GM21786 (cell line): ENCODE measurements at regions not wholly inside any gene's neighbourhood (a gene's known extent, or its start where the extent isn't known, plus 50 kb on each side); places are given as distances from the start of the nearest gene placed in this dataset.

Experiments used
- ATAC-seq: cut with Tn5 transposase; IDR thresholded peaks from one replicate; pipeline ENCODE4 v1.9.1; 2021; ENCODE audit not compliant: unreplicated experiment

- no peak for ATAC-seq
Measured at GRCh38 chr11:90912631-90913030, 689.8 kb upstream of the CHORDC1 start.

DNA sequence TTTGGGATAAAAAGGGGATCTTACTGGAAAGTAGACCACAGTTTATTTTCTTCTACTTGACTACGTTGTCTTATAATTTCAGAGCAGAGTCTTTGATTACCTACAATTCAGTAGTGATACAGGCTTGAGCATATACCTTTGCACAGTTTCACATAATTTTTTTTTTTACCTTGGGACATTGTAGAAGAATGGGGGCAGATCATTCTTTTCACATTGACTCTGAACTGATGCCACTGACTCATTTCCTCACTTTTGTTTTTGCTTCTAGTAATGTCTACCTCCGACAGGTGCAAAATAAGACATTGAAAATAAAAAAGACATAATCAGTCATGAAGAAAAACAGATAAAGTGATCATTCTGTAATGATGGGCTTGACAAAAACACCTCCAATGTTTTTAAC lies 688.3 kb upstream of the CHORDC1 start:
- no peak for ATAC-seq

- no peak for ATAC-seq
Measured at GRCh38 chr11:90908074-90908473, 685.2 kb upstream of the CHORDC1 start.

DNA sequence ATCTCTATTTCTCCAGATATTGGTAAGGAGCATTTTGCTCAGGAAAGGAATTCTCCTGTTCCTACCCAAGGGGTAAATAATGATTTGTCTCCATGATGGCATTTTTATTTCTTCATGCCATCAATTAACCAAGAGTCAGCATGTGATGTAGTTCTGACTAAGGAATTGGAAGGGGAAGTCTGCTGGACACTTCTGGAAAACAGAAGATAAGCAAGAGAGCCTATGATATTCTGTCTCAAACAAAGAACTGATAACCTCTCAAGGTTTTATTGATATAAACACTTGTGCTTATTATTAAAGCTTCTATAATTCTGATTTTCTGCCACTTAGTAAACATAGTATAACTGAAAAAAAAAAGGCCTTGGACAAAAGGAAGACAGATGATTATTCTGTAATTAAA lies 673.0 kb upstream of the CHORDC1 start:
- ATAC-seq = no peak

- no peak for ATAC-seq
Measured at GRCh38 chr11:90890347-90890746, 667.5 kb upstream of the CHORDC1 start.

DNA sequence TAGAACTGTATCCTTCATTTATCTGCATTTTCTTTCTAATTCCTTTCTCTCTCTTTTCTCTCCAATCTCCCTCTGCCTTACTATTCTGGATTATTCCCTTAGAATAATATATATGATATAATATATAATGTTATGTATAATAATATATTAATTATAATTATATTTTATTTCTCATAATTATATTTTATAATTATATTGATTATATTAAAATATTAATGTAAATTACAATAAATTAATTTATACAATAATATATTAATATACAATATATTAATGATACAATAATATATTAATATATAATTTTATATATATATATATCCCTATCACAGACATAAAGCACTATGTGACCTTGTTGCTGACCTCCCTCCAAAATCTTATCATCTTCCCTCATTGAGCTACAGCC lies 661.3 kb upstream of the CHORDC1 start:
- ATAC-seq = no peak

- no peak for ATAC-seq
Measured at GRCh38 chr11:90874986-90875385, 652.1 kb upstream of the CHORDC1 start.

DNA sequence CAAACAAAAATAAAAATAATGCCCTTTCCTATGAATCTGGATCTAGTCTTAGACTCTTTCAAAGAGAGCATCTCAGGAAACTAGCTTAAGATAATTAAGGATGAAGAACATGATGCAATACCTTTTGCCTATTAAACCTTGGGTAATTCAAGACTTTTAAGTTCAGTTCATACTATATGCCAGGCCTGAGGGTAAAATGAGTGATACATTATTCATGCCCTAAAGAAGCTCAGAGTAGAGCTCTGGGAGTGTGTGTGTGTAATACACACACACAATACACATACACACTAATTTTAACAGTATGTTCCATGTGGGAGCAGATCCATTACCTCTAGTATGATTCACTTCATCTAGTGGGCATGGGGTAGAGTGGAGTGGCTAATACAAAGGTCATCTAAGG lies 651.4 kb upstream of the CHORDC1 start:
- ATAC-seq = no peak

- ATAC-seq = no peak
Measured at GRCh38 chr11:90867416-90867815, 644.6 kb upstream of the CHORDC1 start.

GRCh38 chr11:90856790-90857189 lies 633.9 kb upstream of the CHORDC1 start:
- ATAC-seq = no peak

DNA sequence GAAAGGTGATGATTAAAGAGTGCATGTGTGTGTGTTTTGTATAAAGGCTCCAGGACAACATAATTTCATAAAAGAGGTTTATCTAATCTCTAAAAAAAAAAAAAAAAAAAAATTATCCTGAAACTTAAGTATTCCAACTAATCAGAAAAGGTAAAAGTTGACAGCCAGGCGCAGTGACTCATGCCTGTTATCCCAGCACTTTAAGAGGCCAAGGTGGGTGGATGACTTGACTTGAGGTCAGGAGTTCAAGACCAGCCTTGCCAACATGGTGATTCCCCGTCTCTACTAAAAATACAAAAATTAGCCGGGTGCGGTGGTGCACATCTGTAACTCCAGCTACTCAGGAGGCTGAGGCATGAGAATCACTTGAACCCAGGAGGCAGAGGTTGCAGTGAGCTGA lies 632.7 kb upstream of the CHORDC1 start:
- no peak for ATAC-seq

DNA sequence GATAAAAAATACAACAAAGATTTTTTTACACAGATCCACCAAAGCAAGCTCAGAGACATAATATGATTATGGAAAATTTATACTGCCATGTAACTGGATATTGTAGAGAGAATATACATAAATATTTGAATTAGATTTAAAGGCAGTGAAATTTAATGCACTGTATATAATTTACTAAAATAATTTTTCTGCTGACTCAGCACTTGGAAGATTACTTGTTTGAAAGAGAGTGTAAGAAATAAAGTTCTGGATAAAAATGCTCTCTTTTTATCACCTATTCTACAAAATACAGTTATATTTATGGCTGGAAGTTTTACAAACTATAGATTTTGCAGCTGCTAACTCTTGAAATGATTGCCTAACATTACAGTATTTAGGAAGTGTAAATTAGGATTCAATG lies 628.3 kb upstream of the CHORDC1 start:
- no peak for ATAC-seq

DNA sequence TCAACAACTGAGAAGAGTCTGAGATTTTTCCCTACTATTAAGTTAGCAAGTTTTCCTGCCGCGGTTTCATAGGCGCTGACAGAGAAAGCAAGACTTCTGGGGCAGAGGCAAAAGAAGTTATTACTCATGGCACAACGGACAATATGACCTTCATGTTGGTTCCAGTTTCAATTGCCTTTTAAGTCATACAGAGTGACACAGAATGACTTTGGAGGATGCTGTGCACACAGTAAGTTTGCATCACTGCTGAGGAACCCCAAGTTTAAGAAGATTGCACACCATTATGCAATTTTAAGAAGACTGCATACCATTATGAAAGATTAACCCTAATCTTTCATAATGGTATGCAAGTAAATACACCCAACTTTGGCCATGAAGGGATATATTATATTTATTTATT lies 626.5 kb upstream of the CHORDC1 start:
- ATAC-seq = no peak

- ATAC-seq = no peak
Measured at GRCh38 chr11:90847268-90847886, 624.5 kb upstream of the CHORDC1 start.

- ATAC-seq = no peak
Measured at GRCh38 chr11:90846628-90847027, 623.8 kb upstream of the CHORDC1 start.

DNA sequence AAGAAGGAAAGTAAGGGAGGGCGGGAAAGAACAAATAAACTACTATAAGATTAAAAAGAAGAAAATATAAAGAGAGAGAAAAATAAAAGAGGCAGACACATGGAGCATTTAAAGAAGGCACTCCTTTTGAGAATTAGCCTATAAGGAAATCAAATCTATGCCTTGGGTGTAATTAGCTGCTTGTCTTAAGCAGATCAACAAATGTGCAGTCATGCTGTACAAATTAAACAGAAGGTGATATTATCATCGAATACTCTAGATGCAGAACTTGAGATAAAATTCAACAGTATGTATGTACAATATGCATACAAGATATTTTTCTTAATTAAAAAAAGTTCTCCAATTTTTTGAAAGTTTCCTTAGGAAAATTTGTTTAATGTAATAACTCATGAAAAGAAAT lies 623.0 kb upstream of the CHORDC1 start:
- no peak for ATAC-seq

DNA sequence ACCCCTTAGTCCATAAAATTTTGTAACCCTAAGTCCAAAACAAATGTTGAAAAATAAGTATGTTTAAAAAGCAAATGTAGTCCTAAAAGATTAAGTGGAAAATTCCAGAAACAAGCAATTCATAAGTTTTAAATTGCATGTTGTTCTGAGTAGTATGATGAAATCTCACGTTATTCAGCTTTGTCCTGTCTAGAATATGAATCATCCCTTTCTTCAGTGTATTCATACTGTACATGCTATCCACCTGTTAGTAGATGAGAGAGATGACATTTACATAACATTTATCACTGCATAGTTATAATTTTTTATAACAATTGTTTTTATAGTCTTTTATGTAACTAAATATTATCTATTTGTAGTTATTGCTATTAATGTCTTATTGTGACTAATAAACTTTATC lies 622.3 kb upstream of the CHORDC1 start:
- ATAC-seq = no peak

DNA sequence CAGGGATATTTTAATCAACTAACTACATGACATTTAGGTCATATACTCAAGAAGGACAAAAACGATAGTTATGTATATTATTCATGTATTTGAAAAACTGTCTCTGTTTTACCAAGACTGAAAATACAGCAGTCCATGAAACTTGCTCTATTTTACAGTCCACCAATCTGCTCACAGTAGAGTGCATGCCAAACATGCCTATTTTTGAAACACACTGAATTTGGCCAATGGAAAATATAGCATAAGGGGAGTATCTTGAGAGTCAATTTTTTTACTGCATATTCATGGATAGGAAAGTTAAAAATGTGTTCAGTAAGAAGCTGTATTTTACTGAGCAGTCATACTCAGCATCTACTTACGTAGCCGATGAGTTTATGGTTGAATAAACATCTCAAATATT lies 621.2 kb upstream of the CHORDC1 start:
- ATAC-seq = no peak

GRCh38 chr11:90842681-90843080 lies 619.8 kb upstream of the CHORDC1 start:
- ATAC-seq = no peak

GRCh38 chr11:90840071-90840470 lies 617.2 kb upstream of the CHORDC1 start:
- ATAC-seq = no peak

DNA sequence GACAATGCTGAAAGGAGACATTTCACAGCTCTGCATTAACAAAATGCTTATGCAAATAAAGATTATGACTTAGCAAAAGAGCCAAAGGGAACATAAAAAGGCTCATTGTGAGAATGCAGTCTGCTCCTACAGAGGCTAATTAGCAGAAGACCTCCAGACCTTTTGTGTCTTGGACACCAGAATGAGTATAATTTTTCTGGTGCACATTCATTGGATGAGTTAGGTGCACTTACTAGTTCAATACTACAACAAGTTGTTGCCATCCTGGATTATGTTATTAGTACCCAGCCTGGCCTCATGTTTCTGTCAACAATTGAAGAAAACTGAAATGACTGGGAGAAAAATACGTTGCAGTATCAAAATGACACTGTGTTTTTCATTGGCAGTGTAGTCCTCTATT lies 613.2 kb upstream of the CHORDC1 start:
- ATAC-seq = no peak

GRCh38 chr11:90823446-90823845 lies 600.6 kb upstream of the CHORDC1 start:
- no peak for ATAC-seq

- no peak for ATAC-seq
Measured at GRCh38 chr11:90822996-90823395, 600.1 kb upstream of the CHORDC1 start.
